ES-I3 (cell line): ENCODE measurements at regions not wholly inside any gene's neighbourhood (a gene's known extent, or its start where the extent isn't known, plus 50 kb on each side); places are given as distances from the start of the nearest gene placed in this dataset.

Experiments
- H3K36me3 ChIP-seq: 2 replicates; pipeline ENCODE4 v1.6.1; 2013; ENCODE audit warnings: mild to moderate bottlenecking, low read length, control low read depth, moderate library complexity; ENCODE audit not compliant: insufficient read depth
- H3K4me1 ChIP-seq: 2 replicates; pipeline ENCODE4 v1.6.1; 2013; ENCODE audit warnings: mild to moderate bottlenecking, control low read depth, low read length; ENCODE audit not compliant: insufficient read depth
- H3K9ac ChIP-seq: 2 replicates; pipeline ENCODE4 v1.6.1; 2013; ENCODE audit warnings: low read depth, mild to moderate bottlenecking, low read length, moderate library complexity
- H3K9me3 ChIP-seq: 2 replicates; pipeline ENCODE4 v1.6.1; 2013; ENCODE audit warnings: mild to moderate bottlenecking, low read length, moderate library complexity; ENCODE audit not compliant: control insufficient read depth, insufficient read depth

- Histone ChIP-seq H3K36me3 (no peaks in the 10 kb centered on the region), H3K9ac (no peak overlapping the region), H3K4me1 (peaks cover 24% of the 10 kb centered on the region), H3K9me3 (no peaks in the 10 kb centered on the region)
These were observed 86.4 kb upstream of the F3 start for GRCh38 chr1:94627771-94628498.

GRCh38 chr1:94624203-94624602 is 82.6 kb upstream of the F3 start:
- no peaks in the 10 kb centered on the region for H3K9me3 ChIP-seq
- H3K36me3 ChIP-seq: no peaks in the 10 kb centered on the region
- peaks cover 44% of the 10 kb centered on the region for H3K4me1 ChIP-seq
- H3K9ac ChIP-seq: no peak overlapping the region

- Histone ChIP-seq H3K4me1 (peaks cover 44% of the 10 kb centered on the region), H3K9me3 (no peaks in the 10 kb centered on the region), H3K36me3 (no peaks in the 10 kb centered on the region), H3K9ac (no peak overlapping the region)
These were observed 82.1 kb upstream of the F3 start for GRCh38 chr1:94623560-94624148.

DNA sequence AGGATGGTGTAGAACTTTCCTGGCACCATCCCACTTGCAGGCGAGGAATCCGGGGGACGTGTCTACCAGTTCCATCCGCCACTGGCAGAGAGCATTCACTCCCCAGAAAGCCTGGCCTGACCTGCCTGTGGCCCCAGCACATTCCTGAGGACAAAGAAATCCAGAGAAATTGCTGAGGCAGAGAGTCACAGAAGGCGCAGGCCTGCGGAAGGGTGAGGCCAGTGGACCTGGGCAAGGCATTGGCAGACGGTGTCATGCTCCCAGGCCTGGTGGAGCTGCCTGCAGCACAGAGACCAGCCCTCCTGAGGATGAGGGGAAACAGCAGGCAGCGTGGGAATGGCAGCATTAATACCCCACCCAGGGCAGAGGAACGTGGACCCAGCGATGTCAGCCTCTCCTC is 81.2 kb upstream of the F3 start:
- no peaks in the 10 kb centered on the region for H3K36me3 ChIP-seq
- no peaks in the 10 kb centered on the region for H3K9me3 ChIP-seq
- H3K9ac ChIP-seq: no peak overlapping the region
- H3K4me1 ChIP-seq: peaks cover 44% of the 10 kb centered on the region

DNA sequence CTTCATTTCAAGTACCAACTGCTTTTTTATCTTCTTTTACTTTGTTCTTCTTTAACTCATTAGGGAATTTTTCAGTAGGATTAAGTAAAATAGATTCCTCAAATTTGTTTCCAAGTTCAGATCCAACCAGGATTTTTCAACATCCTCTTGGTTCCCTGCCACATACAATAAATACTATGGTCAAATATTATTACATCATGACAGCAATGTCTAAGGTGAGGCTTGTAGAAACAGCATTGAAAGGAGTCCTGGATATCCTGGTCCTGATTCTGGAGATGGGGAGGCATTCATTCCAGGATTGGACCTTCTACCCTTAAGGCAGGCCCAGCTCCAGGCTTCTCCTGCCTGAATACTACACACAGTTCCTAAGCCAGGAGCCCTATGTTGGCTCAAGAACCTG is 80.2 kb upstream of the F3 start:
- Histone ChIP-seq H3K9me3 (no peaks in the 10 kb centered on the region), H3K9ac (no peak overlapping the region), H3K4me1 (peaks cover 50% of the 10 kb centered on the region), H3K36me3 (no peaks in the 10 kb centered on the region)

GRCh38 chr1:94621395-94621794 is 79.8 kb upstream of the F3 start:
- no peaks in the 10 kb centered on the region for H3K9me3 ChIP-seq
- no peak overlapping the region for H3K9ac ChIP-seq
- no peaks in the 10 kb centered on the region for H3K36me3 ChIP-seq
- H3K4me1 ChIP-seq: peaks cover 50% of the 10 kb centered on the region

DNA sequence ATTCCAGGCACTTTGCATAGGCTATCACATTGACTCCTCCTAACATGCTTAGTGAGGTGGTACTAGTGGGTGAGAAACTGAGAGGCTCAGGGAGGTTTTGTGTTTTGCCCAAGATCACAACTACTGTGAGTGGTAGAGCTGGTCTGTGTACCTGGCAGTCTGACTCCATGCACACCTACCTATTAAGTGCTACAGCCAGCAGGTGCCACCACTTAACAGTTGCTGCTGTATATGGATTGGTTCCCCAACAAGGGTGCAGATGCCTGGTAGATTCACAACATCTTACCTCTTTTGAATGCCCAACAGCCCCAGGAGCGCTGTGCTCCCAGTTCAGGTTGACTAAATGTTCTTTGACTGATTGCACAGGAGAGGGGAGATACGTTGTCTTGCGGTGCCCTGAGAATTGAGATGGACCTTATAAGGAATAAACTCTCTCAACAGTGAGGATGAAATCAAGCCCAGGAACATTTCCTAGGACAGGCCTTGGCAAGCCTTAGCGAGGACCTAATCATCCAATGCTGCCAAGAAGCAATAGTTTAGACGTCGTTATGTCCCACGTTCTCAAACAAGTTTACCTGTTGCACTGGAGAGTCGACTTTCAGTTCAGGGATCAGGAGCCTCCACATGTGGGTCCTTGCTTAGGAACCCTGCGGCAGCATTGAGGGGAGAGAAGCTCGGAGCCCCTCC is 78.9 kb upstream of the F3 start:
- Histone ChIP-seq H3K9ac (no peak overlapping the region), H3K36me3 (no peaks in the 10 kb centered on the region), H3K4me1 (peaks cover 50% of the 10 kb centered on the region), H3K9me3 (no peaks in the 10 kb centered on the region)

DNA sequence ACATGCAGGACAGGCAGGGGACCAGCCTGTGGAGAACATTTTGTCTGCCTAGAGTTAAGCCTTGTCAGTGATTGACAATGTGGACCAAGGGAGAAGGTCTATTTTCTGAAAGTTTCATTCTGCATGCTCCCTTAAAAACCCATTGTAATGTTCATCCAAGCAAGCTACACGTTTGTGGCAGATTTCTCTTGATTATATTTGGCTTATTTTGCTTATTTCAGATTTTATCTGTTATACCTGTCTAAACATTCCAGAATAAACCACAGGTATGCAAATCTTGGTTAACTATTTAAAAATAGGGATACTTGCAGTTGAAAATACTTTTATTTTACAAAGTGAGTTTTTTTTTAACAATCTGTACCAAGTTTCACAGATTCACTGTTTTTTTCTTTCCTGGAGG is 78.2 kb upstream of the F3 start:
- Histone ChIP-seq H3K36me3 (no peaks in the 10 kb centered on the region), H3K9ac (no peak overlapping the region), H3K4me1 (peaks cover 48% of the 10 kb centered on the region), H3K9me3 (no peaks in the 10 kb centered on the region)

DNA sequence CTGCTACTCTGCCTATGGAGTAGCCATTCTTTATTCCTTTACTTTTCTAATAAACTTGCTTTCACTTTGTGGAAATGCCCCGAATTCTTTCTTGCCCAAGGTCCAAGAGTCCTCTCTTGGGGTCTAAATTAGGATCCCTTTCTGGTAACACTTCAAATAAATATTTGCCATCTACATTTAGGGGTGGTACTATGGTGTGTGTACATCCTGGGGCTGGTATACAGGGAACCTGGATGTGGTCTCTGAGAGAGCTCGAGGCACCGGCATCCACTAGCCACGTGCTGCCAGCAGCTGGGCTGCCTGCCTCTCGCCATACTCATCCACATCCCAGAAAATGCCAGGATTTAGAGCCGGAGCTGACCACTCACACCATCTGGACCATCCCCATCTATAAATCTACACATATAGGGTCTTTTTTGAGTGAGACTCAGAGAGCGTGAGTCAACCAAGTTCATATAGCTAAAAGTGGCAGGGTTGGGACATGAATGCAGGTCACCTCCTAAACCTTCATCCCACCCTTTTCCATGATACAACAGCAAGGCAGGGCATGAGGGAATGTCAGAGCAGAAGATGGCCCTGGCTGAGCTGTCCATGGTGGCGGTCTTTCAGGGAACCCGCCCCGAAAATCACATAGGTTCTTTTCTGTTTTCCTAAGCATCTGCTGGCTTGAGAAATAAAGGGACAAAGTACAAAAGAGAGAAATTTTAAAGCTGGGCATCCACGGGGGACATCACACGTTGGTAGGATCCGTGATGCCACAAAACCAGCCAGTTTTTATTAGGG is 76.6 kb upstream of the F3 start:
- Histone ChIP-seq H3K4me1 (peaks cover 32% of the 10 kb centered on the region), H3K9me3 (no peaks in the 10 kb centered on the region), H3K9ac (no peak overlapping the region), H3K36me3 (no peaks in the 10 kb centered on the region)

- Histone ChIP-seq H3K4me1 (peaks cover 23% of the 10 kb centered on the region; the same call in 1 of the 2 replicates), H3K9ac (no peak overlapping the region), H3K9me3 (no peaks in the 10 kb centered on the region), H3K36me3 (no peaks in the 10 kb centered on the region)
These were observed 75.7 kb upstream of the F3 start for GRCh38 chr1:94617134-94617805.

DNA sequence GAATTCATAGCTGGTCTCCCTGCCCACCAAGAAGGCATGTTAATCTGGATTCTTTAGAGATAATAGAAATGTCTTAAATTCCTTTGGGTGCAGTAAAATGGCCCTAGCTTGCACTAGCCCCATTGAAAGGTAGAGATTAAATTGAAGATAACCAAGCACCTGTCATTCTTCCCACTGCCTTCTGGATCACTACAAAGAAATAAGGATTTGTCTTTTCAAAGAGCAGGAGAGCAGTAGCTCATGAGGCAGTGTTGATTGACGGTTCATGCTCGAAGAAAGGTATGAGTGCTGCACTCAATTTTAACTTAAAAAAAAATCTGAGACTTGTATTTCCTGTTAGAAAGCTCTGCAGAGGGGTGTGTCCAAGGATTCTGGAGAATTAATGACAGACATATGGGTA is 74.9 kb upstream of the F3 start:
- peaks cover 18% of the 10 kb centered on the region; the same call in 1 of the 2 replicates for H3K4me1 ChIP-seq

GRCh38 chr1:94614996-94615395 is 73.4 kb upstream of the F3 start:
- Histone ChIP-seq H3K36me3 (no peaks in the 10 kb centered on the region), H3K4me1 (peaks cover 15% of the 10 kb centered on the region; the same call in 1 of the 2 replicates), H3K9ac (no peak overlapping the region), H3K9me3 (no peaks in the 10 kb centered on the region)

More for the DNA sequence above, 74.9 kb upstream of the F3 start:
- no peak overlapping the region for H3K9ac ChIP-seq
- H3K9me3 ChIP-seq: no peaks in the 10 kb centered on the region
- no peaks in the 10 kb centered on the region for H3K36me3 ChIP-seq

DNA sequence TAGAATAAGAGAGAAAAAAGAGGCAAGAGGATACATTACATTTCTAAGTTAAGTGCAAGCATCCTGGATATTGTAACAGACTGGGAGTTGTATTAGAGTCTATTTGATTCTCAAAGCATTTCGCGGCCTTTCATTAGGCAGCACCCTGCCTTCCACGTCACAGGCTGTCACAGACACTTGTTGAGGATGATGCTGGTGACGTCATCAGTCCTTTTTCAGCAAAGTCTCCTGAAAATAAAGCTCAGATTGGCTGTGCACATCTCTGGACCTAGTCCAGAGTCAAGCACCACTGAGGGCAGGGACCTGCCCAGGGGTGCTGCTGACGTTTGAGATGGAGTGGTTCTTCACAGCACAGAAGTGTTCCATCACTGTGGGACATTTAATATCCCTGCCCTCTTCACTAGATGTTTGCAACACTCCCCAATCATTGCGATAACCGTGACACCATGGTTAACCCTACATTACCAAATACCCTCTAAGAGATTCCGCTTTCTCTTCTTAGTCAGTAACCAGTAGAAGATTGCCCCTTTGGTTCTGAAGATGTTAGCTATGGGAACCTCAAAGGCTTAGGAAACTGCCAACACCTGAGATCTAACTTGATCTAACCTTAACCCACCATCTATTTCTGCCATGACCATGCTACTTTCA is 72.7 kb upstream of the F3 start:
- Histone ChIP-seq H3K36me3 (no peaks in the 10 kb centered on the region), H3K9ac (no peak overlapping the region), H3K9me3 (no peaks in the 10 kb centered on the region), H3K4me1 (peaks cover 16% of the 10 kb centered on the region; the same call in 1 of the 2 replicates)
